ENCODE measurements at regions not wholly inside any gene's neighbourhood (a gene's known extent, or its start where the extent isn't known, plus 50 kb on each side); places are given as distances from the start of the nearest gene placed in this dataset.

DNA sequence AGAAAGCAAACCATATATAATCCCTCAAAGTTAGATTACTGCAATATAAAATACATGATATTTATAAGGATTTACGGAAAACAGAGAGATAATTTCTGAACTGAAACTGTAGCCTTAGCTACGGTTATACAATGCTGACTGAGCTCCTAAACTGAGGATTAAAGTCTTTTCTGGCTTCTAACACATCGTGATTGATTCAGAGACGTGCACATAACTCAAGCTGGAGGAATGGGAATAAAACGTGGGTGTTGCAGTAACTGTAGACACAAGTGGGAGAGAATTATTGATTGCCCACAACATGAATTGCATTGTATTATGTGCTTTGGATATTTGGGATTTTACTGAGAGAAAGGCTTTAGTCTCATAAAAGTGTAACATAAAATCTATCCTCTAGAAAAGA, 418.0 kb upstream of the OPRM1 start:
- TF ChIP-seq, protein P1, sequence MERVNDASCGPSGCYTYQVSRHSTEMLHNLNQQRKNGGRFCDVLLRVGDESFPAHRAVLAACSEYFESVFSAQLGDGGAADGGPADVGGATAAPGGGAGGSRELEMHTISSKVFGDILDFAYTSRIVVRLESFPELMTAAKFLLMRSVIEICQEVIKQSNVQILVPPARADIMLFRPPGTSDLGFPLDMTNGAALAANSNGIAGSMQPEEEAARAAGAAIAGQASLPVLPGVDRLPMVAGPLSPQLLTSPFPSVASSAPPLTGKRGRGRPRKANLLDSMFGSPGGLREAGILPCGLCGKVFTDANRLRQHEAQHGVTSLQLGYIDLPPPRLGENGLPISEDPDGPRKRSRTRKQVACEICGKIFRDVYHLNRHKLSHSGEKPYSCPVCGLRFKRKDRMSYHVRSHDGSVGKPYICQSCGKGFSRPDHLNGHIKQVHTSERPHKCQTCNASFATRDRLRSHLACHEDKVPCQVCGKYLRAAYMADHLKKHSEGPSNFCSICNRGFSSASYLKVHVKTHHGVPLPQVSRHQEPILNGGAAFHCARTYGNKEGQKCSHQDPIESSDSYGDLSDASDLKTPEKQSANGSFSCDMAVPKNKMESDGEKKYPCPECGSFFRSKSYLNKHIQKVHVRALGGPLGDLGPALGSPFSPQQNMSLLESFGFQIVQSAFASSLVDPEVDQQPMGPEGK (CRISPR knock-in tag; IDR thresholded peaks at IDR 0.05; ENCODE audit: borderline replicate concordance), result no peak
- TF ChIP-seq RARB (CRISPR knock-in tag; IDR thresholded peaks at IDR 0.05) (no peak), ARNTL (CRISPR knock-in tag; IDR thresholded peaks at IDR 0.05; ENCODE audit: borderline replicate concordance, low read depth) (no peak), ZFP3 (CRISPR knock-in tag; IDR thresholded peaks at IDR 0.05) (no peak), ESRRG (CRISPR knock-in tag; IDR thresholded peaks at IDR 0.05) (no peak), ZNF8 (CRISPR knock-in tag; IDR thresholded peaks at IDR 0.05) (no peak)
- TF ChIP-seq, protein P2, sequence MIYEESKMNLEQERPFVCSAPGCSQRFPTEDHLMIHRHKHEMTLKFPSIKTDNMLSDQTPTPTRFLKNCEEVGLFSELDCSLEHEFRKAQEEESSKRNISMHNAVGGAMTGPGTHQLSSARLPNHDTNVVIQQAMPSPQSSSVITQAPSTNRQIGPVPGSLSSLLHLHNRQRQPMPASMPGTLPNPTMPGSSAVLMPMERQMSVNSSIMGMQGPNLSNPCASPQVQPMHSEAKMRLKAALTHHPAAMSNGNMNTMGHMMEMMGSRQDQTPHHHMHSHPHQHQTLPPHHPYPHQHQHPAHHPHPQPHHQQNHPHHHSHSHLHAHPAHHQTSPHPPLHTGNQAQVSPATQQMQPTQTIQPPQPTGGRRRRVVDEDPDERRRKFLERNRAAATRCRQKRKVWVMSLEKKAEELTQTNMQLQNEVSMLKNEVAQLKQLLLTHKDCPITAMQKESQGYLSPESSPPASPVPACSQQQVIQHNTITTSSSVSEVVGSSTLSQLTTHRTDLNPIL (CRISPR knock-in tag; IDR thresholded peaks at IDR 0.05; ENCODE audit: low read depth), result no peak
